Stomach (tissue), 8 donors: ENCODE measurements at regions not wholly inside any gene's neighbourhood (a gene's known extent, or its start where the extent isn't known, plus 50 kb on each side); places are given as distances from the start of the nearest gene placed in this dataset.

Source experiments
- DNase-seq, 2 donors: peaks; one replicate each; pipeline versions ENCODE4 v3.0.0 to v3.0.0-alpha.2; 2013 to 2019
- H3K27ac ChIP-seq, 5 donors: fragments of 200-600 bp in 4 of 5; sonication (generic) in 4 of 5; one replicate each; pipeline ENCODE4 v1.5.1; 2013 to 2019; ENCODE audit warnings: mild to moderate bottlenecking in 1 of 5, moderate library complexity in 1 of 5
- H3K27me3 ChIP-seq, 3 donors: fragments of 200-600 bp; sonication (generic); one replicate each; pipeline ENCODE4 v1.5.1; 2017 to 2019; ENCODE audit warnings: mixed run types in 1 of 3
- H3K36me3 ChIP-seq, 4 donors: fragments of 200-600 bp; sonication (generic); 1 replicate in 3 of 4; 2 replicates in 1 of 4; pipeline ENCODE4 v1.5.1; 2016 to 2019
- H3K4me1 ChIP-seq, 4 donors: fragments of 200-600 bp; sonication (generic); one replicate each; pipeline ENCODE4 v1.5.1; 2016 to 2019
- H3K4me3 ChIP-seq, 4 donors: fragments of 200-600 bp; sonication (generic) in 3 of 4; one replicate each; pipeline ENCODE4 v1.5.1; 2016 to 2019; ENCODE audit warnings: mild to moderate bottlenecking in 1 of 4
- H3K9me3 ChIP-seq, 4 donors: fragments of 200-600 bp; sonication (generic); one replicate each; pipeline ENCODE4 v1.5.1; 2016 to 2019
- CTCF ChIP-seq, 7 experiments: fragments of 450-650 bp in 4 of 7; fragments of 200-600 bp in 3 of 7; sonication (generic) in 3 of 7; IDR thresholded peaks; one replicate each; pipeline ENCODE4 v1.5.1; 2016 to 2019; ENCODE audit warnings: antibody characterized with exemption in 7 of 7, control low read depth in 2 of 7, mild to moderate bottlenecking in 1 of 7
- EP300 ChIP-seq: sonication (generic); formaldehyde crosslinking; IDR thresholded peaks from one replicate; pipeline ENCODE4 v1.6.1; 2017; ENCODE audit warnings: antibody characterized with exemption
- POLR2A ChIP-seq, 4 donors: fragments of 450-650 bp; IDR thresholded peaks; one replicate each; pipeline ENCODE4 v1.6.1; 2016; ENCODE audit warnings: antibody characterized with exemption in 4 of 4, control low read depth in 2 of 4, mild to moderate bottlenecking in 1 of 4, moderate library complexity in 1 of 4
- POLR2AphosphoS5 ChIP-seq, 3 donors: sonication (generic); formaldehyde crosslinking; IDR thresholded peaks; one replicate each; pipeline ENCODE4 v1.6.1; 2016; ENCODE audit warnings: antibody characterized with exemption in 3 of 3
- WGBS, 5 donors: extraction: QIAGEN DNeasy Blood & Tissue Kit in 3 of 5; methylation state at CpG; one replicate each; pipeline versions ENCODE4 v1.1.5 to v1.1.7; 2013 to 2018; 5-methylcytosine and 5-hydroxymethylcytosine counted together
- intact Hi-C: fragments of 100-400 bp; cut with DNase I; formaldehyde crosslinking; loops from one replicate; pipeline ENCODE4 v1.15.1; 2023; ENCODE audit warnings: low total_unique reads
- donor health status: healthy with polysubstance abuse.
- donor health status: Bipolar disorder and iron deficiency.
- donor health status: healthy.

- no peaks in the 10 kb centered on the region for H3K9me3 ChIP-seq
- no peaks in the 10 kb centered on the region for H3K36me3 ChIP-seq
Observed at GRCh38 chr6:71766146-71766760, 120.1 kb upstream of the RIMS1 start.

GRCh38 chr6:71766796-71767195, 119.6 kb upstream of the RIMS1 start:
- H3K4me1 ChIP-seq: no peaks in the 10 kb centered on the region
- no peaks in the 10 kb centered on the region for H3K36me3 ChIP-seq
- 35 to 58% (median 52%) methylated on average over 3 of the region's 3 CpGs for WGBS, 5 donors
- H3K9me3 ChIP-seq: no peaks in the 10 kb centered on the region
- intact Hi-C loops: no loop called here
- H3K27me3 ChIP-seq: no peaks in the 10 kb centered on the region
- no peak overlapping the region for H3K4me3 ChIP-seq
- no peak for TF ChIP-seq CTCF (IDR thresholded peaks at IDR 0.05)
- TF ChIP-seq EP300: no peak
- no peak for TF ChIP-seq POLR2A (IDR thresholded peaks at IDR 0.05)
- no peak for TF ChIP-seq POLR2AphosphoS5 (IDR thresholded peaks at IDR 0.05)
- H3K27ac ChIP-seq: no peak overlapping the region
- DNase-seq: no peak

More at GRCh38 chr6:71766146-71766760, 120.1 kb upstream of the RIMS1 start:
- H3K27me3 ChIP-seq: no peaks in the 10 kb centered on the region
- TF ChIP-seq EP300 (no peak), CTCF (IDR thresholded peaks at IDR 0.05) (no peak)
- no peak overlapping the region for H3K27ac ChIP-seq
- intact Hi-C loops: no loop called here
- H3K4me1 ChIP-seq: no peaks in the 10 kb centered on the region
- 62 to 76% (median 68%) methylated on average over 2 of the region's 2 CpGs for WGBS, 5 donors
- DNase-seq: no peak
- H3K4me3 ChIP-seq: no peak overlapping the region

- Histone ChIP-seq H3K27ac (no peak overlapping the region), H3K4me1 (no peaks in the 10 kb centered on the region), H3K4me3 (no peak overlapping the region), H3K27me3 (no peaks in the 10 kb centered on the region), H3K36me3 (no peaks in the 10 kb centered on the region), H3K9me3 (no peaks in the 10 kb centered on the region)
- DNase-seq: no peak
- TF ChIP-seq POLR2AphosphoS5 (IDR thresholded peaks at IDR 0.05) (no peak), EP300 (no peak), POLR2A (IDR thresholded peaks at IDR 0.05) (no peak), CTCF (IDR thresholded peaks at IDR 0.05) (no peak)
- intact Hi-C loops: no loop called here
- WGBS, 5 donors: 15 to 32% (median 18%) methylated on average over 1 of the region's 1 CpG
Observed at GRCh38 chr6:71768356-71768755, 118.0 kb upstream of the RIMS1 start.

- H3K9me3 ChIP-seq: peaks cover 0 to 37% (median 19%) of the 10 kb centered on the region in 4 donors
- no peak overlapping the region for H3K27ac ChIP-seq
- no peak for DNase-seq
- H3K36me3 ChIP-seq: no peaks in the 10 kb centered on the region
- intact Hi-C loops: no loop called here
- no peaks in the 10 kb centered on the region for H3K4me1 ChIP-seq
- H3K27me3 ChIP-seq: no peaks in the 10 kb centered on the region
- WGBS, 5 donors: 65 to 92% (median 85%) methylated on average over 1 of the region's 1 CpG
- H3K4me3 ChIP-seq: no peak overlapping the region
- TF ChIP-seq CTCF (IDR thresholded peaks at IDR 0.05) (no peak), EP300 (no peak), POLR2A (IDR thresholded peaks at IDR 0.05) (no peak), POLR2AphosphoS5 (IDR thresholded peaks at IDR 0.05) (no peak)
Observed at GRCh38 chr6:71808865-71809264, 77.5 kb upstream of the RIMS1 start.
